HepG2 (cell line): ENCODE measurements at regions not wholly inside any gene's neighbourhood (a gene's known extent, or its start where the extent isn't known, plus 50 kb on each side); places are given as distances from the start of the nearest gene placed in this dataset.

Experiments used
- CREM ChIP-seq, 2 experiments: sonication (generic) in 1 of 2; formaldehyde crosslinking in 1 of 2; IDR thresholded peaks; 2 replicates each; pipeline versions ENCODE4 v1.4.0 to v1.6.1; 2016 to 2020; ENCODE audit warnings: antibody characterized with exemption in 1 of 2, mild to moderate bottlenecking in 1 of 2, missing genetic modification reagents in 1 of 2
- GATA4 ChIP-seq: sonication (generic); IDR thresholded peaks from 2 replicates; pipeline ENCODE4 v1.6.1; 2016; ENCODE audit warnings: antibody characterized with exemption, low read depth, borderline replicate concordance
- KLF12 ChIP-seq: sonication (generic); formaldehyde crosslinking; IDR thresholded peaks from 2 replicates; pipeline ENCODE4 v1.4.0; 2020; ENCODE audit warnings: missing genetic modification reagents, borderline replicate concordance
- KLF13 ChIP-seq: sonication (generic); formaldehyde crosslinking; IDR thresholded peaks from 2 replicates; pipeline ENCODE4 v1.4.0; 2020; ENCODE audit warnings: mild to moderate bottlenecking, missing genetic modification reagents
- MIXL1 ChIP-seq: IDR thresholded peaks from 2 replicates; pipeline ENCODE4 v1.6.1; 2016
- MTA3 ChIP-seq: sonication (generic); formaldehyde crosslinking; IDR thresholded peaks from 2 replicates; pipeline ENCODE4 v1.4.0; 2020; ENCODE audit warnings: missing genetic modification reagents
- MXI1 ChIP-seq: IDR thresholded peaks from 3 replicates; pipeline ENCODE4 v1.6.1; 2012; ENCODE audit warnings: low read depth, low read length, inconsistent platforms, borderline replicate concordance
- NCOR1 ChIP-seq: fragments of 200-600 bp; sonication (generic); IDR thresholded peaks from 2 replicates; pipeline ENCODE4 v1.7.0; 2017; ENCODE audit warnings: antibody characterized with exemption, low read length, borderline replicate concordance
- RFX5 ChIP-seq: IDR thresholded peaks from 2 replicates; pipeline ENCODE4 v1.6.1; 2011; ENCODE audit warnings: low read depth, low read length, improper control_type of control experiment
- RXRA ChIP-seq: sonication (generic); formaldehyde crosslinking; IDR thresholded peaks from 2 replicates; pipeline ENCODE4 v1.5.1; 2020; ENCODE audit warnings: missing genetic modification reagents
- SMARCC2 ChIP-seq: fragments of 450-650 bp; IDR thresholded peaks from 2 replicates; pipeline ENCODE4 v1.6.1; 2017; ENCODE audit warnings: antibody characterized with exemption, mild to moderate bottlenecking
- TMF1 ChIP-seq: sonication (generic); formaldehyde crosslinking; IDR thresholded peaks from 2 replicates; pipeline ENCODE4 v1.8.1; 2022; ENCODE audit warnings: low read depth, missing genetic modification reagents
- ZMYM2 ChIP-seq: sonication (generic); formaldehyde crosslinking; IDR thresholded peaks from 2 replicates; pipeline ENCODE4 v1.8.0; 2022; ENCODE audit warnings: mild to moderate bottlenecking, missing genetic modification reagents
- ZNF383 ChIP-seq: sonication (generic); formaldehyde crosslinking; IDR thresholded peaks from 2 replicates; pipeline ENCODE4 v1.4.0; 2020; ENCODE audit warnings: missing genetic modification reagents, mild to moderate bottlenecking, borderline replicate concordance
- ZNF580 ChIP-seq: IDR thresholded peaks from 2 replicates; pipeline ENCODE4 v1.6.1; 2016; ENCODE audit warnings: low read depth, borderline replicate concordance
- ZNF616 ChIP-seq: sonication (generic); formaldehyde crosslinking; IDR thresholded peaks from 2 replicates; pipeline ENCODE4 v1.5.0; 2020; ENCODE audit warnings: low read depth, mild to moderate bottlenecking, missing genetic modification reagents
- ZNF720 ChIP-seq: sonication (generic); formaldehyde crosslinking; IDR thresholded peaks from 2 replicates; pipeline ENCODE4 v1.4.0; 2020; ENCODE audit warnings: missing genetic modification reagents
- TF ChIP-seq, protein P1 (sequence below): sonication (generic); formaldehyde crosslinking; IDR thresholded peaks from 2 replicates; pipeline ENCODE4 v1.4.0; 2020; ENCODE audit warnings: missing genetic modification reagents, borderline replicate concordance
- TF ChIP-seq, protein P2 (sequence below): sonication (generic); formaldehyde crosslinking; conservative IDR thresholded peaks from 2 replicates; pipeline ENCODE4 v1.8.1; 2023; ENCODE audit warnings: missing genetic modification reagents
- TF ChIP-seq, protein P3 (sequence below): sonication (generic); formaldehyde crosslinking; IDR thresholded peaks from 2 replicates; pipeline ENCODE4 v1.4.0; 2020; ENCODE audit warnings: missing genetic modification reagents, borderline replicate concordance
- TF ChIP-seq, protein P4 (sequence below): sonication (generic); formaldehyde crosslinking; conservative IDR thresholded peaks from 2 replicates; pipeline ENCODE4 v1.4.0; 2020; ENCODE audit warnings: missing genetic modification reagents
- TF ChIP-seq, protein P5 (sequence below): IDR thresholded peaks from 2 replicates; pipeline ENCODE4 v1.6.1; 2016; ENCODE audit warnings: missing genetic modification reagents, missing compliant biosample characterization

- peak; percentile 30; the same call in 1 of the 2 replicates for TF ChIP-seq ZNF580
- TF ChIP-seq ZNF383 (CRISPR knock-in tag): no peak
- TF ChIP-seq, protein P1, sequence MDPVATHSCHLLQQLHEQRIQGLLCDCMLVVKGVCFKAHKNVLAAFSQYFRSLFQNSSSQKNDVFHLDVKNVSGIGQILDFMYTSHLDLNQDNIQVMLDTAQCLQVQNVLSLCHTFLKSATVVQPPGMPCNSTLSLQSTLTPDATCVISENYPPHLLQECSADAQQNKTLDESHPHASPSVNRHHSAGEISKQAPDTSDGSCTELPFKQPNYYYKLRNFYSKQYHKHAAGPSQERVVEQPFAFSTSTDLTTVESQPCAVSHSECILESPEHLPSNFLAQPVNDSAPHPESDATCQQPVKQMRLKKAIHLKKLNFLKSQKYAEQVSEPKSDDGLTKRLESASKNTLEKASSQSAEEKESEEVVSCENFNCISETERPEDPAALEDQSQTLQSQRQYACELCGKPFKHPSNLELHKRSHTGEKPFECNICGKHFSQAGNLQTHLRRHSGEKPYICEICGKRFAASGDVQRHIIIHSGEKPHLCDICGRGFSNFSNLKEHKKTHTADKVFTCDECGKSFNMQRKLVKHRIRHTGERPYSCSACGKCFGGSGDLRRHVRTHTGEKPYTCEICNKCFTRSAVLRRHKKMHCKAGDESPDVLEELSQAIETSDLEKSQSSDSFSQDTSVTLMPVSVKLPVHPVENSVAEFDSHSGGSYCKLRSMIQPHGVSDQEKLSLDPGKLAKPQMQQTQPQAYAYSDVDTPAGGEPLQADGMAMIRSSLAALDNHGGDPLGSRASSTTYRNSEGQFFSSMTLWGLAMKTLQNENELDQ (CRISPR knock-in tag): no peak
- no peak for TF ChIP-seq MIXL1 (CRISPR knock-in tag)
- TF ChIP-seq RXRA (CRISPR knock-in tag): no peak
- TF ChIP-seq, protein P2, sequence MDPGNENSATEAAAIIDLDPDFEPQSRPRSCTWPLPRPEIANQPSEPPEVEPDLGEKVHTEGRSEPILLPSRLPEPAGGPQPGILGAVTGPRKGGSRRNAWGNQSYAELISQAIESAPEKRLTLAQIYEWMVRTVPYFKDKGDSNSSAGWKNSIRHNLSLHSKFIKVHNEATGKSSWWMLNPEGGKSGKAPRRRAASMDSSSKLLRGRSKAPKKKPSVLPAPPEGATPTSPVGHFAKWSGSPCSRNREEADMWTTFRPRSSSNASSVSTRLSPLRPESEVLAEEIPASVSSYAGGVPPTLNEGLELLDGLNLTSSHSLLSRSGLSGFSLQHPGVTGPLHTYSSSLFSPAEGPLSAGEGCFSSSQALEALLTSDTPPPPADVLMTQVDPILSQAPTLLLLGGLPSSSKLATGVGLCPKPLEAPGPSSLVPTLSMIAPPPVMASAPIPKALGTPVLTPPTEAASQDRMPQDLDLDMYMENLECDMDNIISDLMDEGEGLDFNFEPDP (CRISPR knock-in tag): no peak
- no peak for TF ChIP-seq GATA4
- no peak for TF ChIP-seq RFX5
- no peak for TF ChIP-seq ZMYM2 (CRISPR knock-in tag)
- no peak for TF ChIP-seq ZNF616 (CRISPR knock-in tag)
- TF ChIP-seq, protein P3, sequence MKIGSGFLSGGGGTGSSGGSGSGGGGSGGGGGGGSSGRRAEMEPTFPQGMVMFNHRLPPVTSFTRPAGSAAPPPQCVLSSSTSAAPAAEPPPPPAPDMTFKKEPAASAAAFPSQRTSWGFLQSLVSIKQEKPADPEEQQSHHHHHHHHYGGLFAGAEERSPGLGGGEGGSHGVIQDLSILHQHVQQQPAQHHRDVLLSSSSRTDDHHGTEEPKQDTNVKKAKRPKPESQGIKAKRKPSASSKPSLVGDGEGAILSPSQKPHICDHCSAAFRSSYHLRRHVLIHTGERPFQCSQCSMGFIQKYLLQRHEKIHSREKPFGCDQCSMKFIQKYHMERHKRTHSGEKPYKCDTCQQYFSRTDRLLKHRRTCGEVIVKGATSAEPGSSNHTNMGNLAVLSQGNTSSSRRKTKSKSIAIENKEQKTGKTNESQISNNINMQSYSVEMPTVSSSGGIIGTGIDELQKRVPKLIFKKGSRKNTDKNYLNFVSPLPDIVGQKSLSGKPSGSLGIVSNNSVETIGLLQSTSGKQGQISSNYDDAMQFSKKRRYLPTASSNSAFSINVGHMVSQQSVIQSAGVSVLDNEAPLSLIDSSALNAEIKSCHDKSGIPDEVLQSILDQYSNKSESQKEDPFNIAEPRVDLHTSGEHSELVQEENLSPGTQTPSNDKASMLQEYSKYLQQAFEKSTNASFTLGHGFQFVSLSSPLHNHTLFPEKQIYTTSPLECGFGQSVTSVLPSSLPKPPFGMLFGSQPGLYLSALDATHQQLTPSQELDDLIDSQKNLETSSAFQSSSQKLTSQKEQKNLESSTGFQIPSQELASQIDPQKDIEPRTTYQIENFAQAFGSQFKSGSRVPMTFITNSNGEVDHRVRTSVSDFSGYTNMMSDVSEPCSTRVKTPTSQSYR (CRISPR knock-in tag): no peak
- TF ChIP-seq, protein P4, sequence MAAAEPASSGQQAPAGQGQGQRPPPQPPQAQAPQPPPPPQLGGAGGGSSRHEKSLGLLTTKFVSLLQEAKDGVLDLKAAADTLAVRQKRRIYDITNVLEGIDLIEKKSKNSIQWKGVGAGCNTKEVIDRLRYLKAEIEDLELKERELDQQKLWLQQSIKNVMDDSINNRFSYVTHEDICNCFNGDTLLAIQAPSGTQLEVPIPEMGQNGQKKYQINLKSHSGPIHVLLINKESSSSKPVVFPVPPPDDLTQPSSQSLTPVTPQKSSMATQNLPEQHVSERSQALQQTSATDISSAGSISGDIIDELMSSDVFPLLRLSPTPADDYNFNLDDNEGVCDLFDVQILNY (CRISPR knock-in tag): no peak
- no peak for TF ChIP-seq SMARCC2
- TF ChIP-seq, protein P5, sequence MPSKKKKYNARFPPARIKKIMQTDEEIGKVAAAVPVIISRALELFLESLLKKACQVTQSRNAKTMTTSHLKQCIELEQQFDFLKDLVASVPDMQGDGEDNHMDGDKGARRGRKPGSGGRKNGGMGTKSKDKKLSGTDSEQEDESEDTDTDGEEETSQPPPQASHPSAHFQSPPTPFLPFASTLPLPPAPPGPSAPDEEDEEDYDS (CRISPR knock-in tag): no peak
- no peak for TF ChIP-seq NCOR1
- no peak for TF ChIP-seq KLF13 (CRISPR knock-in tag)
- no peak for TF ChIP-seq TMF1 (CRISPR knock-in tag)
- no peak for TF ChIP-seq CREM (IDR thresholded peaks at IDR 0.05)
- no peak for TF ChIP-seq CREM (CRISPR knock-in tag; IDR thresholded peaks at IDR 0.05)
- no peak for TF ChIP-seq ZNF720 (CRISPR knock-in tag)
- 0 out of 3 replicates have a peak, but pooled peaks have one; percentile 27 for TF ChIP-seq MXI1
- no peak for TF ChIP-seq MTA3 (CRISPR knock-in tag)
- peak; percentile 77 for TF ChIP-seq KLF12
These were observed 226.7 kb upstream of the C2CD4B start (continued) for GRCh38 chr15:62391641-62392262.
